HG03457 (cell line): ENCODE measurements at regions not wholly inside any gene's neighbourhood (a gene's known extent, or its start where the extent isn't known, plus 50 kb on each side); places are given as distances from the start of the nearest gene placed in this dataset.

ENCODE experiments used
- ATAC-seq: cut with Tn5 transposase; IDR thresholded peaks from one replicate; pipeline ENCODE4 v1.9.1; 2021; ENCODE audit warnings: moderate number of reproducible peaks; ENCODE audit not compliant: unreplicated experiment

DNA sequence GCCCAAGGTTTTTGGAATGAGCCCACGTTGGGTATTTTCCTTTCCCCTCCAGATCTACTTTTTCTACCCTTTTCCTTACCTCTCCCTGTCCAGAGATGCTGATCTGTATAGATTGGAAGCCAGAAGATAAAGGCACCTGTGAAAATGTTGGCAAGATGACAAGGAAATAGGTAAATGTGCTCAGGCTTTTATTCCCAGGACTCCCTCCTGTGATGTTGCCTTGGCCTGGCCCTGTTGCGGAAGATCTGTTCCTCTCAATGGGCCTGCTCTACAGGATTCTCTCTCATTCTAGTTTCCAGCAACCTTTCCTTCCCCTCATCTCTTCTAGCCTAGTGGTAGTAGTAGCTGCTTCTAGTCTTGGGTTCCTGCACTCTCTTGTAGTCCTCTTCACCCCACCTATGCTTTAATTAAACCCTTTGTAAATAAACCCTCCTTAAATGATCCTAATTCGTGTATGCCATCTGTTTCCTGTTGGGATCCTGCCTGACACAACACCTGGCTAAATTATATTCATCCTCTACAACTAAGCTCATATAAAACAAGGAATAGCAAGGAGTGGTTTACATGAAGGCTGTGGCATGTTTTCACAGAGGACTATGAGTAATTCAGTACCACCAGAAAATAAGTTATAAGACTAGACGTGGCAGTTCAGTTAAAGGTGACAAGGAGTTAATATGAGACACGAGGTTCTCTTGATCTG, 95.7 kb upstream of the MAOA start:
- no peak for ATAC-seq

DNA sequence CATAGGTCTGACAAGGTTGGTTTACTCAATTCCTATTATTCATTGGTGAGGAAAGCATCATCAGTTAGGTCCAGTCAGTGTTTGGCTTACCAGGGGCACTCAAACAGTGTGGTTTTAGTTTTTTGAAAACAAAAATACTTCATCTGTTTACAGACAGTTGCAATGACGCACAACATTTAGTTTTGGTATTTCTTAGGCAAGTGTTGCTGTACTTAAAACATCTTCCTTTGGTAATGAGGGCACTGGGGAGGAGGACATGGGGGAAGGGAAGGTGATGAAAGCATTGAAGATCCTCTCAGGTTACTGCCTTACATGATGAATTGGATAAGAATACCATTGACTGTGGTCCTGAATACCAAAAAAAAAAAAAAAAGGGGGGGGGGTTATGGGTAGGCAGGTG, 93.7 kb upstream of the MAOA start:
- ATAC-seq: no peak

DNA sequence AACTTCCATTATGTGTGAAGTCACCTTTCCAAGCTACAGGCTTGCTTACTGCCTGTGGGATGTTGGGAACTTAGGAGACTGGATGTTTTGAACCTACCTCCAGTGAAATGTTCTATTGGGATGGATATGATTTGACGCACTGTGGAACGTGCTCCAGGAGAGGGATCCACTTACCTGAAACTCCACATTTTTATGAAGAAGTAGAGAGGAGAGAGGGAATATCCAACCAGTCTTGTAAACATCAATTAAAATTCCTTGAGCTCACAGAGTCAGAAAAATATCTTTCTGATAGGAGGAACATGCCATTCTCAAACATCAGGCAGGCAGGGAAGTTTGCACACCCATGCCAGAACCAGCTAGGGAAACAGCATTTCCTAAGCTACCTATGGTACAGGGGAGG, 91.1 kb upstream of the MAOA start:
- no peak for ATAC-seq

DNA sequence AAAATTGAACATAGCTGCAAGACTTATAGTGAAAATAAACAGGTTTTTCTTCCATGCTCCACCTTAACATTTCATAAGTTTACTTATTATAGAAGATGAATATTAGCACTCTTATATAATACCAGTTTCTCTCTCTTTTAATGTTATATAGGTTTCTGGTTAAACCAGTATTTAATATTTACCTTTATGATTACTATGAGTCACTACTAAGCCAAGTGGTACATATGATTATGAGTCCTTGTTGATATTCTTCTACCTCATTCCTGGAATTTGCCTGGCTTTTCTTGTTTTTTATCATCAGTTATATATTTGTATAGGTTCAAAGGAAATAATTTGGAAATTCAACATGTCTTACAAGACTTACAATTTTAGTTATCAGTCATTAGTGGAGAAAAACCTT, 89.9 kb upstream of the MAOA start:
- no peak for ATAC-seq

DNA sequence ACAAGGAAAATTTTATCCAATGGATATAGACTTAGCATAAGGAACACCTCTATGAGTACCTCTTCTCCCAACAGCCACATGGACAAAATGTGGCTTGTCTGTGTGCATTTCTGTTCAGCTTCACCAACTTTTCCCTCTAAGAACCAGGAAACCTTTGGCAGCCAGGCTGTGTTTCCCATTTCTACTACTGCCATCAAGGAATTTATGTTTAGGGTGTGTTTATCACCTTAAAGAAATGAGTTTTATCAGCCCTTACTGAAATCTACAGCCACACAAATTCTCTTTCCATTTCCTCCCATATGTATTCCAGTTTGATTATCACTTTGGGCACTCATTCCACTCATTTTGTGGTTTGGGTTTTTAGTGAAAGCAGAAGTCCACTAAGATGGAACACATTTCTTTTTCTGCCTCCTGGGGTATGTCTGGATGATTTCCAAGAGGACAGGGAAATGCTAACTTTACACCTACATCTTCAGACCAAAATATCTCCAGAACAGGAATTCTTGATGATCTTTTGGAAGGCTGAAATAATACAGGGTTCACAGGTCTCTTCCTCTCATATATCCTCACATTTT, 82.6 kb upstream of the MAOA start:
- no peak for ATAC-seq

DNA sequence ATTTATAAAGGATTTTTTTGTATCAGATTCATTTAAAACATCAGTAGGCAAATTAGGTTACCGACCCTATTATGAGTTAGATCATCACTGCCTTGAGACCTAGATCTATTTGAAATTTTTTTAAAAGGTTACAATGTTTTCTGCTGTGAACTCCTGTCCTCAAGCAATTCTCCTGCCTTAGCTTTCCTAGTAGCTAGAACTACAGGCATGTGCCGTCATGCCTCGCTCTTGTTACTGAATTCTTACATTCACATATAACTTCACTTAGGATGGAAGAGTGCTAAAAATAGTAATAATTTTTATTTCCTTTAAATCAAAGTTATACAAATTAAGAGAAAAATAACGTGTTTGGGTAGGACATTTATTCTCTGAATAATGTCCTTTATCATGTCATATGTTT, 75.5 kb upstream of the MAOA start:
- ATAC-seq: no peak

DNA sequence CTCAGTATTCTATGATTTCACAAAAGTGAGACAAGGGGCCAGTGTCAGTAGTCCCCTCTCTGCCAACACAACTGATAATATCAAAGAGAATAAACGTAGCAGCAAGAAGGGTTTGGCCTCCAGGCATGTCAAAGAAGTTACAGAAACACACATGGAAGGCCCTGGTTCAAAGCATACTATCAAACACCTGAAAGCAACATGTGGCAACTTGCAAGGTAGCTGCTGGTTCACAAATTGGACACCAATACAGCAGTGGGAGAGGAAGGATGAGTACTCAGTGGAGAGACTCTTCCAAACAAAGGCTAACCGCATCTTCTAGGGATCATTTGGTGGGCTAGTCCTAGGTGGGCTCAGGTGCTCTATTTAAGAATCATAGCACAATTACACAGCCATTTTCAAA, 74.9 kb upstream of the MAOA start:
- ATAC-seq: no peak

DNA sequence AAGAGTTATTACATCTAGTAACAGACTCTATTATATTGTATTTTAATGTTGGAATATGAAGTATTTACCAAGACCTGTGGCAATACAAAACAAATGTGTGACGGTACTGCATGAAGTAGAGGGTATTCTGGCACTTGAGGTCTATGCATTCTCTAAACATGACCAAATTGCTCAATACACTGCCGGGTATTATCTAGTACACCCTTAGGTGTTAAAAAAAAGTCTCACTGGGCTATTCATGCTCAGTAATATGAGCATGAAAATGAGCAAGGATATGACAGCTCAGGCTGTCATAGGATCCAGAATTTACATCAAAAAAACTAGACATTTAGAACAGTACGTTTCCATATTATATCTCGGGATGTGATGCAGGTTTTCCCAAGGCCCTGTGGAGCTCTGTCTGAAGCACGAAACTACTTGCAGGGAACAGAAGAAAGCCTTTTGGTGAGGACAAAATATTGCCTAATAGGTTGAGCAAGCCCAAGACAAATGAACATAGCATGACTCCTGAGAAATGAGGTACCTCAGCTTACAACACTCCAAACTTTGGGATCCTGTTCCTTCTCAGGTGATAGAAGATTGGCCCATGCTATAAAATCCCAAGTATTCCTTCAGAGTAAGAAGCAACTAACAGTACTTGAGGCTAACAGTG, 74.1 kb upstream of the MAOA start:
- no peak for ATAC-seq

DNA sequence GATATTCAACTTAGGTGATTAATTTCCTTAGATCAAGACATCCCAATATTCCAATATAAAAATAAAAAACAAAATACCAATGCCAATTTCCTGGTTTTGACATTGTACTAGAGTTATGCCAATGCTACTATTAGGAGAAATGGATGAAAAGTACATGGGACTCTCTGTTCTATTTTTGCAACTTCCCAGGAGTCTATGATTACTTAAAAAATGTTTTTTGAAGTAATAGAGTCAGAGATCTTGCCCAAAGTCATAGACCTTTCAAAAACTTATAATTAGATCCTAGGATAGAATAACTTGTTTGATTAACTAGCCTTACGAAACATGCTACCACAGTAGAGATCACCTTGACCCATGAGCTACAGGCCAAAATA, 73.6 kb upstream of the MAOA start:
- no peak for ATAC-seq

DNA sequence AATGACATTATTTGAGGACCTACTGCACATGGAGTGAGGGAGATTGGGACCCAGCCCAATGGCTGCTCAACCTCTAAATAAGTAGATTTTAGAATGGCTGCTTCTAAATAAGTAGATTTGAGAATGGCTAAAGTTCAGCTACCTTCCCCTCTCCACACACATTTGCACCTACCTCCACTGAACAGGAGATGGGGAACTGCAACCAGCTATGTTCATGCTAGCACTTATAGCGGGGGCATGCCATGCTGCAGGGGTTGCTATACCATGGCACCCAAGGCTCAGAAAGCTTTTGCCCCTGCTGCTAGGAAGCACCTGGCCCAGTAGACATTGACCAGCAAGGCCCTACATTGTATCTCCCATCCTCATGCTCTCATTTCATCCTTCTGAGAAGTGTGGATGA, 70.2 kb upstream of the MAOA start:
- no peak for ATAC-seq

DNA sequence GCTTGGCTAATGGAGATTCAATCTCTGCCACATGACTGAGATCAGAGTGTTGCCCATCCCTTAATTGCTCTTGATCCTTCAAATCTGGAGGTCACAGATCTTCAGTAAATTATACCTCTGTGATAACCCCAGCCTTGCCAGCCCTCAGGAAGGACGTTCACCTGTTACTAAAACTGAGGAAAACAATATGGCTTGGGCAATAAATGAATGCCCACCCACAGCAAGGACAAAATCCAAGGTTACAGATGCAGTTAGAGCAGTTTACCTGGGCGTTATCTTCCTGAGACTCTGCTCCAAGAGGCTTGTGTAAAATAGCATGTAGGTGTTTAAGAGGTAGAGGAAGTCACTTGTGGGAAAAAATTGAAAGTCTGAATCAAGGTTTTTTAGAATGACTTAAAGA, 69.3 kb upstream of the MAOA start:
- ATAC-seq: no peak

DNA sequence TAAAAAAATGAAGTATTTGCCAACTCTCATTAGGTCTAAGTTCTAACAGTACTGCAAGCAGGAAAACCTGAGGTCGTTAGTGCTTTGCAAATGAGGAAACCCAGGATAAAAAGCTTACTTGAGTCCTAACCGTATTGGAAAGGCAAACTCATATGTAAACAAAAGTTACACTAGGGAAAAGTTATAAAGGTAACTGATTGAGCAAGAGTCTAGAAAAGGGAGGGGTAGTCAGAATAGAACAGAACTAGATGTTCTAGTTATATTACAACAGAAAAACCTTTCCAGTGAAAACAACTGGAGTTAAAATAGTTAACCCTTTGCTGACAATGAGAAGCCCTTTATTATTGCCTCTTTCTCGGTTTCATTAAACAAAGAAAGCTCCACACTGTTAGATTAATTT, 66.4 kb upstream of the MAOA start:
- ATAC-seq: no peak

DNA sequence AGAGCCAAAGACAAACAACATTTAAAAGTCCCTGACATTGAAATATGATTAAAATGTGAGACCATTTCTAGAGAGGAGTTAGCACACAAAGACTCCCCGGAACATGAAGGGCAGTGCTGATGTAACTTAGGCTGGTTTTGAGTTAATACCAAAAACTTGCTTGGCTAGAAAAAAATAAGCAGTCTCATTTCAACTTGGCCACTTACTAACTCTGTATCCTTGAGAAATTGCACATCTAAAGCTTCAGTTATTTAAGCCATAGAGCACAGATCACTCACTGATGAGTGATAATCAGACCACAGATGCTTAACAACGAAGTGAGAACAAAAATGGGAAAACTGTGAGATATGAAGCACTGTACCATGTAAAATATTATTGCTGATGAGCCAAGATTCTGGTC, 65.9 kb upstream of the MAOA start:
- ATAC-seq: no peak

DNA sequence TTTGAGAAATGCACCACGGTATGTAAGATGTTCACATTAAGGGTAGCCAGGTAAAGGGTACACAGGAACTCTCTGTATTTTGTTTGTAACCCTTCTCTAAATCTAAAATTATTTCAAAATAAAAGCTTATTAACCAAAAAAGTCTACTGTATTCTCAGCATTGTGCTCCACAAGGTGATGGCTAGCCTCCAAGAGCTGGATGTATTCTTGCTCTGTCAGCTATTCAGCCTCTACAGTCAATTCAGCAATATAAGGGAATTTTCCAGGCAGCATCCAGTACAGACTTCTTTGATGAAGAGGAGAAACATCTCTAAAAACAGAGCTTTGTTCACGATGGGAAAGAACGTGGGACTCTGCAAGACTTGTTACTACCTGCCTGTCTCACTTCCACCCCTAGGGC, 63.5 kb upstream of the MAOA start:
- ATAC-seq: no peak

DNA sequence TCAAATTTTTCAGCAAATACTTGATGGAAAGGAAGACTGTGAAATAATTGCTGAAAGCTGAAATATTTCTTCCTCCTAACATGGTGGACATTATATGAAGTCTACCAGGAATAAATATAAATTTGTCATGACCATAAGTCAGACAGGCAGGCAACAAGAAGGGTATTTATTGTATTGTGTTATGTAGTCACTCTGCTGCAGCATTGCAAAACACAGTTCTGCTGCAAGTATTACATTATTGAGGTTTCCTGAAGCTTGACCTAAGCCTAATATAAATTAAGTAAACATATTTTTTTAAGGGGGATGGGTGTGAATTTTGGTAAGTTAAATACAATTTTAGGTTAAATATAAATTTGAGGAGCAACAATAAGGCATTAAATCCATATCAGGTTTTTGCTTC, 60.2 kb upstream of the MAOA start:
- no peak for ATAC-seq

DNA sequence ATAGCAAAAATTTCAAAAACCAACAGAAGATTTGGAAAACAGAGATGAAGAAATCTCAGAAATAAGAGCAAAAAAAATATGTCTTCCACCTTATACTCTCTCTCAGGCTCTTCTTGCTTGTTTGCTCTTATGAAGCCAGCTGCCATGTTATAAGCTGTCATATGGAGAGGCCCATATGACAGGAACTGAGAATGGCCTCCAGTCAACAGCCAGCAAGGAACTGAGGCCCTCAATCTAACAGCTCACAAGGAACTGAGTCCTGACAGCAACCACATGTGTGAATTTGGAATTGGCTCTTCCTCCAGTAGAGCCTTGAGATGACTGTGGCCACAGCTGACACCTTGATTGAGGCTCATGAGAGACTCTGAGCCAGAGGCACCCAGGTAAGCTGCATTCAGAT, 51.3 kb upstream of the MAOA start:
- no peak for ATAC-seq

DNA sequence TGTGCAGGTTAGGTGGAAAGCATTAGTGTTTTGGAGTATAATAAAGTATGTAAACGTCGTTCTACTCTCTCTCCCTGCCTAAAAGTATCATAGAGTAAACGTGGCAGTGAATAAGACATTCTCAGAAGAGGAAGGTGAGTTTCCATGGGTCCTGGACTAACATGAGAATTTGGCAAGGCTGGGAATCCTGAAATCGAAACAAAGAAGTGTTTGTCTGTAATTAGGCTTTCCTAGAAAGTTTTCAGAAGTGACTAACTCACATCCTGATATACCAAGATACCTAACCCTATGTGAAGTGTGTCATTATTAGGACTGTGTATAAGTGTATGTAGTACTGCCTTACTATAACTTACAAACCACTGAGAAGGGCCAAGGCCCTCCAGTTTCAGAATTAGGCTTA, 50.7 kb upstream of the MAOA start:
- ATAC-seq: no peak
